ENCODE measurements at regions not wholly inside any gene's neighbourhood (a gene's known extent, or its start where the extent isn't known, plus 50 kb on each side); places are given as distances from the start of the nearest gene placed in this dataset.
"Not testable (repeated sequence)": the region's sequence is repeated elsewhere in the genome, so short reads cannot be mapped to it uniquely, and the experiment has no call there.

GRCh38 chr2:205867371-205867770 is 185.1 kb downstream of the NRP2 start:
- Histone ChIP-seq H3K27ac (ENCODE audit: insufficient read depth, low read length, poor library complexity, severe bottlenecking) (no peak overlapping the region), H3K4me3 (ENCODE audit: insufficient read depth, low read depth, low read length, poor library complexity, severe bottlenecking) (no peak overlapping the region), H3K36me3 (ENCODE audit: control insufficient read depth, insufficient read depth, low read length) (no peaks in the 10 kb centered on the region), H3K27me3 (replicated peaks; ENCODE audit: control insufficient read depth, insufficient read depth, low read length, poor library complexity, severe bottlenecking) (no peaks in the 10 kb centered on the region), H3K9me3 (ENCODE audit: control insufficient read depth, low read length) (no peaks in the 10 kb centered on the region), H3K4me1 (ENCODE audit: control insufficient read depth, insufficient read depth, low read length, poor library complexity, severe bottlenecking) (no peaks in the 10 kb centered on the region)
- DNase-seq, result no peak

GRCh38 chr2:205865905-205866441 is 183.7 kb downstream of the NRP2 start:
- H3K9me3 ChIP-seq (ENCODE audit: control insufficient read depth, low read length), result no peaks in the 10 kb centered on the region
- H3K27ac ChIP-seq (ENCODE audit: insufficient read depth, low read length, poor library complexity, severe bottlenecking), result no peak overlapping the region
- no peaks in the 10 kb centered on the region for H3K27me3 ChIP-seq (replicated peaks; ENCODE audit: control insufficient read depth, insufficient read depth, low read length, poor library complexity, severe bottlenecking)
- H3K4me1 ChIP-seq (ENCODE audit: control insufficient read depth, insufficient read depth, low read length, poor library complexity, severe bottlenecking), result no peaks in the 10 kb centered on the region
- no peaks in the 10 kb centered on the region for H3K36me3 ChIP-seq (ENCODE audit: control insufficient read depth, insufficient read depth, low read length)
- no peak for DNase-seq
- H3K4me3 ChIP-seq (ENCODE audit: insufficient read depth, low read depth, low read length, poor library complexity, severe bottlenecking), result no peak overlapping the region

- no peaks in the 10 kb centered on the region for H3K27me3 ChIP-seq (replicated peaks; ENCODE audit: control insufficient read depth, insufficient read depth, low read length, poor library complexity, severe bottlenecking)
- no peak for DNase-seq
- H3K9me3 ChIP-seq (ENCODE audit: control insufficient read depth, low read length), result no peaks in the 10 kb centered on the region
- H3K27ac ChIP-seq (ENCODE audit: insufficient read depth, low read length, poor library complexity, severe bottlenecking), result no peak overlapping the region
- H3K36me3 ChIP-seq (ENCODE audit: control insufficient read depth, insufficient read depth, low read length), result no peaks in the 10 kb centered on the region
- H3K4me3 ChIP-seq (ENCODE audit: insufficient read depth, low read depth, low read length, poor library complexity, severe bottlenecking), result no peak overlapping the region
- H3K4me1 ChIP-seq (ENCODE audit: control insufficient read depth, insufficient read depth, low read length, poor library complexity, severe bottlenecking), result no peaks in the 10 kb centered on the region
These were observed 182.8 kb downstream of the NRP2 start for GRCh38 chr2:205865056-205865455.

- Histone ChIP-seq H3K9me3 (ENCODE audit: control insufficient read depth, low read length) (no peaks in the 10 kb centered on the region), H3K36me3 (ENCODE audit: control insufficient read depth, insufficient read depth, low read length) (no peaks in the 10 kb centered on the region), H3K27ac (ENCODE audit: insufficient read depth, low read length, poor library complexity, severe bottlenecking) (no peak overlapping the region), H3K4me1 (ENCODE audit: control insufficient read depth, insufficient read depth, low read length, poor library complexity, severe bottlenecking) (no peaks in the 10 kb centered on the region), H3K4me3 (ENCODE audit: insufficient read depth, low read depth, low read length, poor library complexity, severe bottlenecking) (no peak overlapping the region), H3K27me3 (replicated peaks; ENCODE audit: control insufficient read depth, insufficient read depth, low read length, poor library complexity, severe bottlenecking) (no peaks in the 10 kb centered on the region)
- no peak for DNase-seq
These were observed 182.2 kb downstream of the NRP2 start for GRCh38 chr2:205864491-205864890.

GRCh38 chr2:205862761-205863160 is 180.5 kb downstream of the NRP2 start:
- not testable (repeated sequence) for DNase-seq; H3K27ac ChIP-seq (ENCODE audit: insufficient read depth, low read length, poor library complexity, severe bottlenecking); H3K9me3 ChIP-seq (ENCODE audit: control insufficient read depth, low read length); H3K36me3 ChIP-seq (ENCODE audit: control insufficient read depth, insufficient read depth, low read length); H3K4me1 ChIP-seq (ENCODE audit: control insufficient read depth, insufficient read depth, low read length, poor library complexity, severe bottlenecking); H3K4me3 ChIP-seq (ENCODE audit: insufficient read depth, low read depth, low read length, poor library complexity, severe bottlenecking); H3K27me3 ChIP-seq (replicated peaks; ENCODE audit: control insufficient read depth, insufficient read depth, low read length, poor library complexity, severe bottlenecking)

- Histone ChIP-seq H3K27me3 (replicated peaks; ENCODE audit: control insufficient read depth, insufficient read depth, low read length, poor library complexity, severe bottlenecking) (no peaks in the 10 kb centered on the region), H3K36me3 (ENCODE audit: control insufficient read depth, insufficient read depth, low read length) (no peaks in the 10 kb centered on the region), H3K9me3 (ENCODE audit: control insufficient read depth, low read length) (no peaks in the 10 kb centered on the region), H3K27ac (ENCODE audit: insufficient read depth, low read length, poor library complexity, severe bottlenecking) (no peak overlapping the region), H3K4me1 (ENCODE audit: control insufficient read depth, insufficient read depth, low read length, poor library complexity, severe bottlenecking) (no peaks in the 10 kb centered on the region), H3K4me3 (ENCODE audit: insufficient read depth, low read depth, low read length, poor library complexity, severe bottlenecking) (no peak overlapping the region)
- no peak for DNase-seq
These were observed 178.6 kb downstream of the NRP2 start for GRCh38 chr2:205860885-205861284.

GRCh38 chr2:205860181-205860580 is 177.9 kb downstream of the NRP2 start:
- no peaks in the 10 kb centered on the region for H3K27me3 ChIP-seq (replicated peaks; ENCODE audit: control insufficient read depth, insufficient read depth, low read length, poor library complexity, severe bottlenecking)
- H3K27ac ChIP-seq (ENCODE audit: insufficient read depth, low read length, poor library complexity, severe bottlenecking), result no peak overlapping the region
- no peaks in the 10 kb centered on the region for H3K9me3 ChIP-seq (ENCODE audit: control insufficient read depth, low read length)
- no peaks in the 10 kb centered on the region for H3K36me3 ChIP-seq (ENCODE audit: control insufficient read depth, insufficient read depth, low read length)
- H3K4me3 ChIP-seq (ENCODE audit: insufficient read depth, low read depth, low read length, poor library complexity, severe bottlenecking), result no peak overlapping the region
- H3K4me1 ChIP-seq (ENCODE audit: control insufficient read depth, insufficient read depth, low read length, poor library complexity, severe bottlenecking), result no peaks in the 10 kb centered on the region
- DNase-seq, result no peak

- no peak overlapping the region for H3K27ac ChIP-seq (ENCODE audit: insufficient read depth, low read length, poor library complexity, severe bottlenecking)
- no peak overlapping the region for H3K4me3 ChIP-seq (ENCODE audit: insufficient read depth, low read depth, low read length, poor library complexity, severe bottlenecking)
These were observed 176.7 kb downstream of the NRP2 start for GRCh38 chr2:205858881-205859441.

GRCh38 chr2:205858275-205858674 is 176.0 kb downstream of the NRP2 start:
- no peak for DNase-seq
- Histone ChIP-seq H3K27me3 (replicated peaks; ENCODE audit: control insufficient read depth, insufficient read depth, low read length, poor library complexity, severe bottlenecking) (no peaks in the 10 kb centered on the region), H3K36me3 (ENCODE audit: control insufficient read depth, insufficient read depth, low read length) (no peaks in the 10 kb centered on the region), H3K4me3 (ENCODE audit: insufficient read depth, low read depth, low read length, poor library complexity, severe bottlenecking) (no peak overlapping the region), H3K27ac (ENCODE audit: insufficient read depth, low read length, poor library complexity, severe bottlenecking) (no peak overlapping the region), H3K9me3 (ENCODE audit: control insufficient read depth, low read length) (no peaks in the 10 kb centered on the region), H3K4me1 (ENCODE audit: control insufficient read depth, insufficient read depth, low read length, poor library complexity, severe bottlenecking) (no peaks in the 10 kb centered on the region)

More at GRCh38 chr2:205858881-205859441, 176.7 kb downstream of the NRP2 start:
- H3K36me3 ChIP-seq (ENCODE audit: control insufficient read depth, insufficient read depth, low read length), result no peaks in the 10 kb centered on the region
- no peak for DNase-seq
- H3K27me3 ChIP-seq (replicated peaks; ENCODE audit: control insufficient read depth, insufficient read depth, low read length, poor library complexity, severe bottlenecking), result no peaks in the 10 kb centered on the region
- no peaks in the 10 kb centered on the region for H3K9me3 ChIP-seq (ENCODE audit: control insufficient read depth, low read length)
- no peaks in the 10 kb centered on the region for H3K4me1 ChIP-seq (ENCODE audit: control insufficient read depth, insufficient read depth, low read length, poor library complexity, severe bottlenecking)

- DNase-seq, result no peak
- no peaks in the 10 kb centered on the region for H3K27me3 ChIP-seq (replicated peaks; ENCODE audit: control insufficient read depth, insufficient read depth, low read length, poor library complexity, severe bottlenecking)
- no peak overlapping the region for H3K27ac ChIP-seq (ENCODE audit: insufficient read depth, low read length, poor library complexity, severe bottlenecking)
- no peaks in the 10 kb centered on the region for H3K36me3 ChIP-seq (ENCODE audit: control insufficient read depth, insufficient read depth, low read length)
- H3K4me1 ChIP-seq (ENCODE audit: control insufficient read depth, insufficient read depth, low read length, poor library complexity, severe bottlenecking), result no peaks in the 10 kb centered on the region
- no peaks in the 10 kb centered on the region for H3K9me3 ChIP-seq (ENCODE audit: control insufficient read depth, low read length)
- no peak overlapping the region for H3K4me3 ChIP-seq (ENCODE audit: insufficient read depth, low read depth, low read length, poor library complexity, severe bottlenecking)
These were observed 175.4 kb downstream of the NRP2 start for GRCh38 chr2:205857520-205858237.
